ENCODE measurements at regions not wholly inside any gene's neighbourhood (a gene's known extent, or its start where the extent isn't known, plus 50 kb on each side); places are given as distances from the start of the nearest gene placed in this dataset.

DNA sequence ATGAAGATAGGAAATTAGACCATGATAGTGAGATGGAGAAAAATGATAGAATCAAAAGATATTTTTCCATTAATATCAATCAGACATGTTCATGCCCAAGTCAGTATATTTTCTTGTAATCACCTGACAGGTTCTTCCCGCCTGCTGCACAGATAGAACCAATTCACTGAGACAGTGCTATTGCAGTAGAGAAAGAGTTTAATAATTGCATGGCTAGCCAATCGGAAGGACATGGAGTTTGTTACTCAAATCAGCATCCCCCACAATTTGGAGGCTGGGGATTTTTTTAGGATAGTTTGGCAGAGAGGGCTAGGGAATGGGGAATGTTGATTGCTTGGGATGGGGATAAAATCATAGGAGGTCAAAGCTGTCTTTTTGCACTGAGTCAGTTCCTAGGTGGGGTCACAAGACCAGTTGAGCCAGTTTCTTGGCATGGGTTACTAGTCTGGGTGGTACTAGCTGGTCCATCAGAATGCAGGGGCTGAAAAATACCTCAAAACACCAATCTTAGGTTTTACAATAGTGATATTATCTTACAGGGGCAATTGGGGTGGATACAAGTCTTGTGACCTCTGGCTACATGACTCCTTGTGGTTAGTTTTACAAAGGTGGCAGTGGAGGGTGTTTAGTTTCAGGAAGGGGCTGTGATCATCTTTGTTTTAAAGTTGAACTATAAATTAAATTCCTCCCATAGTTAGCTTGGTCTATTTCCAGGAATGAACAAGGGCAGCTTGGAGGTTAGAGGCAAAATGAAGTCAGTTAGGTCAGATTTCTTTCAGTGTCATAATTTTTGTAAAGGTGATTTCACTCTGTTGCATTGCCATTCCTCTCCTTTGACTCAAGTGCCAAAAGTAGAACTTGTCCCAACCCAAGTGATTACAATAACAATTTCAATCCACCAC is 100.3 kb upstream of the PDE5A start:
- no peak for TF ChIP-seq POLR2A (IDR thresholded peaks at IDR 0.05; ENCODE audit: low read depth, low read length)
- TF ChIP-seq, protein P1, sequence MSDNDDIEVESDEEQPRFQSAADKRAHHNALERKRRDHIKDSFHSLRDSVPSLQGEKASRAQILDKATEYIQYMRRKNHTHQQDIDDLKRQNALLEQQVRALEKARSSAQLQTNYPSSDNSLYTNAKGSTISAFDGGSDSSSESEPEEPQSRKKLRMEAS (IDR thresholded peaks at IDR 0.05; ENCODE audit: insufficient read depth, insufficient read length): no peak
- TF ChIP-seq, protein P2, sequence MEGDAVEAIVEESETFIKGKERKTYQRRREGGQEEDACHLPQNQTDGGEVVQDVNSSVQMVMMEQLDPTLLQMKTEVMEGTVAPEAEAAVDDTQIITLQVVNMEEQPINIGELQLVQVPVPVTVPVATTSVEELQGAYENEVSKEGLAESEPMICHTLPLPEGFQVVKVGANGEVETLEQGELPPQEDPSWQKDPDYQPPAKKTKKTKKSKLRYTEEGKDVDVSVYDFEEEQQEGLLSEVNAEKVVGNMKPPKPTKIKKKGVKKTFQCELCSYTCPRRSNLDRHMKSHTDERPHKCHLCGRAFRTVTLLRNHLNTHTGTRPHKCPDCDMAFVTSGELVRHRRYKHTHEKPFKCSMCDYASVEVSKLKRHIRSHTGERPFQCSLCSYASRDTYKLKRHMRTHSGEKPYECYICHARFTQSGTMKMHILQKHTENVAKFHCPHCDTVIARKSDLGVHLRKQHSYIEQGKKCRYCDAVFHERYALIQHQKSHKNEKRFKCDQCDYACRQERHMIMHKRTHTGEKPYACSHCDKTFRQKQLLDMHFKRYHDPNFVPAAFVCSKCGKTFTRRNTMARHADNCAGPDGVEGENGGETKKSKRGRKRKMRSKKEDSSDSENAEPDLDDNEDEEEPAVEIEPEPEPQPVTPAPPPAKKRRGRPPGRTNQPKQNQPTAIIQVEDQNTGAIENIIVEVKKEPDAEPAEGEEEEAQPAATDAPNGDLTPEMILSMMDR (IDR thresholded peaks at IDR 0.05; ENCODE audit: extremely low read depth in 1 of 2, insufficient read depth in 1 of 2, low read depth in 1 of 2, low read length in 2 of 2): no peak
- no peak for TF ChIP-seq EZH2 (IDR thresholded peaks at IDR 0.05; ENCODE audit: borderline replicate concordance, low read depth, low read length, severe bottlenecking)
- TF ChIP-seq MYC (IDR thresholded peaks at IDR 0.05; ENCODE audit: low read depth, low read length): no peak
- TF ChIP-seq JUN (IDR thresholded peaks at IDR 0.05; ENCODE audit: borderline replicate concordance, insufficient read depth, insufficient read length, low read depth): no peak
- TF ChIP-seq POLR2AphosphoS5 (IDR thresholded peaks at IDR 0.05; ENCODE audit: insufficient read depth, low read depth, low read length): no peak
- no peak for TF ChIP-seq FOS (IDR thresholded peaks at IDR 0.05; ENCODE audit: borderline replicate concordance, insufficient read depth, low read length)
- no peak for TF ChIP-seq GATA2 (IDR thresholded peaks at IDR 0.05; ENCODE audit: insufficient read depth, insufficient read length, low read depth, low read length)
